ENCODE measurements at regions not wholly inside any gene's neighbourhood (a gene's known extent, or its start where the extent isn't known, plus 50 kb on each side); places are given as distances from the start of the nearest gene placed in this dataset.

DNA sequence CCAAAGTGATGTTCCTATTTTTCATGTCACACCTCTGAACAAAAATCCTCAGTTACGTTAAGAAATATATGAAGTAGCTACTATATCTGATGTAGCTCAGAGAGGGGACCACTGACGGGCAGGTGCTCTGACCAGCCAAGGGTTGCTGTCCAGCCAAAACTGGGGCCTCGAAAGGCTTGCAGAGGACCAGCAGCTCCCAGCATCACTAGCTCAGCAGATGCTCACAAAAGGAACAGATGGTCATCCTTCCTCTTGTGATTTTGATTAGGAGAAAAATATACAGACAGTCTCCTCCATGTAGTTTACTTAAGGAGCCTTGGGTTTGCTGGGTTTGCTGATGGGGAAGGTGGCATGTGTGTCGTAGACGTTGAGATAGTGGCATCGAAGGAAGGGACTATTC is 374.6 kb upstream of the B3GAT1 start:
- TF ChIP-seq ZNF8 (CRISPR knock-in tag; IDR thresholded peaks at IDR 0.05), result no peak
- TF ChIP-seq, protein P1, sequence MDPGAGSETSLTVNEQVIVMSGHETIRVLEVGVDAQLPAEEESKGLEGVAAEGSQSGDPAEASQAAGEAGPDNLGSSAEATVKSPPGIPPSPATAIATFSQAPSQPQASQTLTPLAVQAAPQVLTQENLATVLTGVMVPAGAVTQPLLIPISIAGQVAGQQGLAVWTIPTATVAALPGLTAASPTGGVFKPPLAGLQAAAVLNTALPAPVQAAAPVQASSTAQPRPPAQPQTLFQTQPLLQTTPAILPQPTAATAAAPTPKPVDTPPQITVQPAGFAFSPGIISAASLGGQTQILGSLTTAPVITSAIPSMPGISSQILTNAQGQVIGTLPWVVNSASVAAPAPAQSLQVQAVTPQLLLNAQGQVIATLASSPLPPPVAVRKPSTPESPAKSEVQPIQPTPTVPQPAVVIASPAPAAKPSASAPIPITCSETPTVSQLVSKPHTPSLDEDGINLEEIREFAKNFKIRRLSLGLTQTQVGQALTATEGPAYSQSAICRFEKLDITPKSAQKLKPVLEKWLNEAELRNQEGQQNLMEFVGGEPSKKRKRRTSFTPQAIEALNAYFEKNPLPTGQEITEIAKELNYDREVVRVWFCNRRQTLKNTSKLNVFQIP (CRISPR knock-in tag; IDR thresholded peaks at IDR 0.05; ENCODE audit: borderline replicate concordance, low read depth), result no peak
- TF ChIP-seq, protein P2, sequence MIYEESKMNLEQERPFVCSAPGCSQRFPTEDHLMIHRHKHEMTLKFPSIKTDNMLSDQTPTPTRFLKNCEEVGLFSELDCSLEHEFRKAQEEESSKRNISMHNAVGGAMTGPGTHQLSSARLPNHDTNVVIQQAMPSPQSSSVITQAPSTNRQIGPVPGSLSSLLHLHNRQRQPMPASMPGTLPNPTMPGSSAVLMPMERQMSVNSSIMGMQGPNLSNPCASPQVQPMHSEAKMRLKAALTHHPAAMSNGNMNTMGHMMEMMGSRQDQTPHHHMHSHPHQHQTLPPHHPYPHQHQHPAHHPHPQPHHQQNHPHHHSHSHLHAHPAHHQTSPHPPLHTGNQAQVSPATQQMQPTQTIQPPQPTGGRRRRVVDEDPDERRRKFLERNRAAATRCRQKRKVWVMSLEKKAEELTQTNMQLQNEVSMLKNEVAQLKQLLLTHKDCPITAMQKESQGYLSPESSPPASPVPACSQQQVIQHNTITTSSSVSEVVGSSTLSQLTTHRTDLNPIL (CRISPR knock-in tag; IDR thresholded peaks at IDR 0.05; ENCODE audit: low read depth), result no peak
